HL-60 (cell line): ENCODE measurements at regions not wholly inside any gene's neighbourhood (a gene's known extent, or its start where the extent isn't known, plus 50 kb on each side); places are given as distances from the start of the nearest gene placed in this dataset.

Experiments used
- DNase-seq, 2 experiments: peaks; one replicate each; pipeline ENCODE4 v3.0.0-alpha.2; 2010 to 2020; ENCODE audit warnings: low read depth in 1 of 2, low spot score in 1 of 2
- H3K27ac ChIP-seq: fragments of 250-450 bp; sonication (Bioruptor Pico); replicated peaks from 2 replicates; pipeline ENCODE4 v1.5.1; 2020; ENCODE audit warnings: mild to moderate bottlenecking, moderate library complexity
- H3K27me3 ChIP-seq: fragments of 250-450 bp; sonication (Bioruptor Pico); 2 replicates; pipeline ENCODE4 v1.5.1; 2021; ENCODE audit warnings: mild to moderate bottlenecking, moderate library complexity; ENCODE audit not compliant: insufficient read depth, poor library complexity, severe bottlenecking
- H3K4me3 ChIP-seq: replicated peaks from 2 replicates; pipeline ENCODE4 v1.5.1; 2011; ENCODE audit warnings: mild to moderate bottlenecking, control low read depth, low read length; ENCODE audit not compliant: insufficient read depth
- GABPA ChIP-seq: IDR thresholded peaks from 2 replicates; pipeline ENCODE4 v1.6.1; 2012; ENCODE audit warnings: low read depth
- POLR2AphosphoS5 ChIP-seq: IDR thresholded peaks from 2 replicates; pipeline ENCODE4 v1.6.1; 2012; ENCODE audit warnings: low read depth
- SPI1 ChIP-seq: IDR thresholded peaks from 2 replicates; pipeline ENCODE4 v1.6.1; 2012; ENCODE audit warnings: low read depth, mild to moderate bottlenecking, borderline replicate concordance
- TF ChIP-seq, protein P1 (sequence below): IDR thresholded peaks from one replicate; pipeline ENCODE4 v1.5.1; 2011; ENCODE audit warnings: low read length, control low read depth, inconsistent platforms; ENCODE audit not compliant: insufficient read depth
- TF ChIP-seq, protein P2 (sequence below): IDR thresholded peaks from 2 replicates; pipeline ENCODE4 v1.6.1; 2012; ENCODE audit warnings: low read depth; ENCODE audit not compliant: insufficient replicate concordance

DNA sequence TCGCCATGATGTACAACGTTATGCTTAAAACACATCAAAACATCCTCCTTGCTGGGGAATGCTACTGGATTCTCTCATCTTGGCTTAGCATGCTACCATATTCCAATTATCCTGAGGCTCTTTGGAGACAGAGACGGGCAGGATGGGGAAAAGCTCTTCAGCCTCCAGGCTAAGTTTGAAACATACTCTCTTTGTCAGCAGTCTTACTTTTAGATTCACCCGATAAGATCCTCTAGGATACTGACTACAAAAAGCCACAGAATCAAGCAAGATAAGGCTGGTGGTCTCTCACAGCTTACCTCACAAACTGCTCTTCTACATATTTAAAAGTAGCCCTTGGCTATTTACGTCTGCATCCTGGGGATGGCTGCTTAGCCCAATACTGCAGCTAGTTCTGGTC lies 72.8 kb upstream of the LRCH1 start:
- H3K27me3 ChIP-seq: no peaks in the 10 kb centered on the region
- no peak overlapping the region for H3K4me3 ChIP-seq
- H3K27ac ChIP-seq: no peak overlapping the region
- no peak for DNase-seq
- TF ChIP-seq, protein P1, sequence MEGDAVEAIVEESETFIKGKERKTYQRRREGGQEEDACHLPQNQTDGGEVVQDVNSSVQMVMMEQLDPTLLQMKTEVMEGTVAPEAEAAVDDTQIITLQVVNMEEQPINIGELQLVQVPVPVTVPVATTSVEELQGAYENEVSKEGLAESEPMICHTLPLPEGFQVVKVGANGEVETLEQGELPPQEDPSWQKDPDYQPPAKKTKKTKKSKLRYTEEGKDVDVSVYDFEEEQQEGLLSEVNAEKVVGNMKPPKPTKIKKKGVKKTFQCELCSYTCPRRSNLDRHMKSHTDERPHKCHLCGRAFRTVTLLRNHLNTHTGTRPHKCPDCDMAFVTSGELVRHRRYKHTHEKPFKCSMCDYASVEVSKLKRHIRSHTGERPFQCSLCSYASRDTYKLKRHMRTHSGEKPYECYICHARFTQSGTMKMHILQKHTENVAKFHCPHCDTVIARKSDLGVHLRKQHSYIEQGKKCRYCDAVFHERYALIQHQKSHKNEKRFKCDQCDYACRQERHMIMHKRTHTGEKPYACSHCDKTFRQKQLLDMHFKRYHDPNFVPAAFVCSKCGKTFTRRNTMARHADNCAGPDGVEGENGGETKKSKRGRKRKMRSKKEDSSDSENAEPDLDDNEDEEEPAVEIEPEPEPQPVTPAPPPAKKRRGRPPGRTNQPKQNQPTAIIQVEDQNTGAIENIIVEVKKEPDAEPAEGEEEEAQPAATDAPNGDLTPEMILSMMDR: no peak
- no peak for TF ChIP-seq POLR2AphosphoS5
- no peak for TF ChIP-seq GABPA
- TF ChIP-seq, protein P2, sequence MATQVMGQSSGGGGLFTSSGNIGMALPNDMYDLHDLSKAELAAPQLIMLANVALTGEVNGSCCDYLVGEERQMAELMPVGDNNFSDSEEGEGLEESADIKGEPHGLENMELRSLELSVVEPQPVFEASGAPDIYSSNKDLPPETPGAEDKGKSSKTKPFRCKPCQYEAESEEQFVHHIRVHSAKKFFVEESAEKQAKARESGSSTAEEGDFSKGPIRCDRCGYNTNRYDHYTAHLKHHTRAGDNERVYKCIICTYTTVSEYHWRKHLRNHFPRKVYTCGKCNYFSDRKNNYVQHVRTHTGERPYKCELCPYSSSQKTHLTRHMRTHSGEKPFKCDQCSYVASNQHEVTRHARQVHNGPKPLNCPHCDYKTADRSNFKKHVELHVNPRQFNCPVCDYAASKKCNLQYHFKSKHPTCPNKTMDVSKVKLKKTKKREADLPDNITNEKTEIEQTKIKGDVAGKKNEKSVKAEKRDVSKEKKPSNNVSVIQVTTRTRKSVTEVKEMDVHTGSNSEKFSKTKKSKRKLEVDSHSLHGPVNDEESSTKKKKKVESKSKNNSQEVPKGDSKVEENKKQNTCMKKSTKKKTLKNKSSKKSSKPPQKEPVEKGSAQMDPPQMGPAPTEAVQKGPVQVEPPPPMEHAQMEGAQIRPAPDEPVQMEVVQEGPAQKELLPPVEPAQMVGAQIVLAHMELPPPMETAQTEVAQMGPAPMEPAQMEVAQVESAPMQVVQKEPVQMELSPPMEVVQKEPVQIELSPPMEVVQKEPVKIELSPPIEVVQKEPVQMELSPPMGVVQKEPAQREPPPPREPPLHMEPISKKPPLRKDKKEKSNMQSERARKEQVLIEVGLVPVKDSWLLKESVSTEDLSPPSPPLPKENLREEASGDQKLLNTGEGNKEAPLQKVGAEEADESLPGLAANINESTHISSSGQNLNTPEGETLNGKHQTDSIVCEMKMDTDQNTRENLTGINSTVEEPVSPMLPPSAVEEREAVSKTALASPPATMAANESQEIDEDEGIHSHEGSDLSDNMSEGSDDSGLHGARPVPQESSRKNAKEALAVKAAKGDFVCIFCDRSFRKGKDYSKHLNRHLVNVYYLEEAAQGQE: no peak
- no peak for TF ChIP-seq SPI1

DNA sequence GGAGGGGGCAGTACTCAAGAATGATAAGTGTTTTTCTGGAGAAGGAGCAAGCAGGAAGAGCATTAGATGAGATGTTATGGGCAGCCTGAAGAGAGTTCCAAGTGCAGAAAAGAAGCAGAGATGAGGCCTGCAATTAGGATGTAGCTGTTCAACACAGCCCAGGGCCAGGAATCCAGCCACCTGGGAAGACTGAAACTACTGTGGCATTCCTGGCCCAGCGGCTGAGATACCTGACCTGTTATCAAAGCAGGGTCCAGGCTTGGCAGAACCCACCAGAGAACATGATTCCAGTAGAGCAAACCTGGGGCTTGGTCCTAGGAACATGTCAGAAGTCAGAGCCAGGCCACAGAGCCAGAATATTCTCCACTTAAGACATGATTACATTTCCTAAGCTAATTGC lies 73.3 kb upstream of the LRCH1 start:
- no peak overlapping the region for H3K4me3 ChIP-seq
- DNase-seq: no peak
- H3K27me3 ChIP-seq: no peaks in the 10 kb centered on the region
- TF ChIP-seq, protein P2: no peak
- TF ChIP-seq GABPA: no peak
- no peak for TF ChIP-seq SPI1
- no peak for TF ChIP-seq POLR2AphosphoS5
- TF ChIP-seq, protein P1: no peak
- H3K27ac ChIP-seq: no peak overlapping the region

DNA sequence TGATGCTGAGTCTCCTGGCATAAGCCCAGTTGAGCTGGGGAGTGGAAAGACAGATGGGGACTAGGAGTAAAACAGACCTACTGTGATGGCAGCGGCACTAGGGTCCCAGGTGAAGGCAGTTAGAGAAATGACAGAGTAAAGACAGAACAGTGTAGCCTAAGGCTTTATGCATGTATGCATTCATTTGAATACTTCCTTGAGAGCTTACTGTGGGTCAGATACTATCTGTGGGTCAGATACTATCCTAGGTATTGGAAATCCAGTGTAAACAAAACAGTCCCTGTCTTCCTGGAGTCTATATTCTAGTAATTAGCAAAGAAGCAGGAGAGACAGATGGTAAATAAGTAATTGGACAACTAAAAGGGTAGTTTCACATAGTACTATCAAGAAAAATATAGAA lies 73.7 kb upstream of the LRCH1 start:
- no peak for DNase-seq
- no peak for TF ChIP-seq POLR2AphosphoS5
- Histone ChIP-seq H3K27me3 (no peaks in the 10 kb centered on the region), H3K27ac (no peak overlapping the region), H3K4me3 (no peak overlapping the region)

DNA sequence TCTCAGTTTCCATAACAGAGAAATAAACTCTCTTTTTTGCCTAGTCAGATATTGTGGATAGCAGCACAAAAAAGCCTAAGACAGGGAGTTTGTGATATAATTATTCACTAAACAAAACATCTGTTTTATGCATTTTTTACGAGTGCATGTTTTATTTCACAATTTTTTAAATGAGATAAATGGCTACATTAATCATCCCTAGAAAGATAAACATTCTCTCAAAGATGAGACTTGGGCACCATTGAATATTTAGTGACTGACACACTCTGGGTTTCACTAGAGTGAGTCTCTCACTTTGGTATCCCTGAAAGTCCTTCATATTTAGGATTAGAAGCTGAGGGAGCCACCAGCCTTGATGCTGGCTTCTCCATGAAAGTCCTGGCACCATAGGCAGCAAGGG lies 74.3 kb upstream of the LRCH1 start:
- no peak overlapping the region for H3K4me3 ChIP-seq
- H3K27ac ChIP-seq: no peak overlapping the region
- DNase-seq: no peak
- H3K27me3 ChIP-seq: no peaks in the 10 kb centered on the region
- TF ChIP-seq SPI1 (no peak), POLR2AphosphoS5 (no peak), GABPA (no peak)
- TF ChIP-seq, protein P2: no peak
- TF ChIP-seq, protein P1: no peak
